Body of pancreas (tissue), 4 donors: ENCODE measurements at regions not wholly inside any gene's neighbourhood (a gene's known extent, or its start where the extent isn't known, plus 50 kb on each side); places are given as distances from the start of the nearest gene placed in this dataset.

Source experiments
- POLR2A ChIP-seq, 3 donors: fragments of 450-650 bp; IDR thresholded peaks; one replicate each; pipeline ENCODE4 v1.6.1; 2016; ENCODE audit warnings: antibody characterized with exemption in 3 of 3, mild to moderate bottlenecking in 2 of 3
- TF ChIP-seq, protein P1 (sequence below), 7 experiments: fragments of 450-650 bp in 4 of 7; fragments of 200-600 bp in 3 of 7; sonication (generic) in 3 of 7; IDR thresholded peaks; one replicate each; pipeline ENCODE4 v1.5.1; 2016 to 2019; ENCODE audit warnings: antibody characterized with exemption in 7 of 7

DNA sequence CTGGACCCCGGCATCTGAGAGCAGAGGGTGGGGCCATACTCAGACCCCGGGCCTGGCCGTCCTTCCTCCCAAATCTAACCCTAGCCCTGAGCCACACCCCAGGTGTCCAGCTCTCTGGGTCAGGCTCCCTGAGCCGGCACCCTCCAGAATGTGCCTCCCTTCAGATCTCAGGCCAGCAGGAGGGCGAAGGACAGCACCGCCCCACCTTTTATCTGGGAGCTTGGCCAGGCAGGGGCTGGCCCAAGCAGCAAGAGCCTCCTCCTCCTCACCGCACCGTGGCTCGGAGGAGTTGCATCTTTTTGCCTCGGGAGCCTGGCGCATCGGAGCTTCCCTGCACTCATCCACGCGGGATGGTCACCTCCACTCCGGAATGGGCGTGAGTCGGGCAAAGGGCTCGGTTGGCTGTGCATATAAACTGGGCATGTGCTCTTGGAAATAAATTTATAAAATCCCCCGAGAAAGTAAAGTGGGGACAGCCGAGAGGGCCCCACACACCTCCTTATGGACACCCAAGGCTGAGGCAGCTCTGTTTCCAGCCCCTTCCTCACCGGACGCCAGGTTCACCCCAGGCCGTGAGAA lies 69.1 kb upstream of the CTDP1 start:
- TF ChIP-seq, protein P1, sequence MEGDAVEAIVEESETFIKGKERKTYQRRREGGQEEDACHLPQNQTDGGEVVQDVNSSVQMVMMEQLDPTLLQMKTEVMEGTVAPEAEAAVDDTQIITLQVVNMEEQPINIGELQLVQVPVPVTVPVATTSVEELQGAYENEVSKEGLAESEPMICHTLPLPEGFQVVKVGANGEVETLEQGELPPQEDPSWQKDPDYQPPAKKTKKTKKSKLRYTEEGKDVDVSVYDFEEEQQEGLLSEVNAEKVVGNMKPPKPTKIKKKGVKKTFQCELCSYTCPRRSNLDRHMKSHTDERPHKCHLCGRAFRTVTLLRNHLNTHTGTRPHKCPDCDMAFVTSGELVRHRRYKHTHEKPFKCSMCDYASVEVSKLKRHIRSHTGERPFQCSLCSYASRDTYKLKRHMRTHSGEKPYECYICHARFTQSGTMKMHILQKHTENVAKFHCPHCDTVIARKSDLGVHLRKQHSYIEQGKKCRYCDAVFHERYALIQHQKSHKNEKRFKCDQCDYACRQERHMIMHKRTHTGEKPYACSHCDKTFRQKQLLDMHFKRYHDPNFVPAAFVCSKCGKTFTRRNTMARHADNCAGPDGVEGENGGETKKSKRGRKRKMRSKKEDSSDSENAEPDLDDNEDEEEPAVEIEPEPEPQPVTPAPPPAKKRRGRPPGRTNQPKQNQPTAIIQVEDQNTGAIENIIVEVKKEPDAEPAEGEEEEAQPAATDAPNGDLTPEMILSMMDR (IDR thresholded peaks at IDR 0.05): no peak
- no peak for TF ChIP-seq POLR2A (IDR thresholded peaks at IDR 0.05)
